ENCODE measurements at regions not wholly inside any gene's neighbourhood (a gene's known extent, or its start where the extent isn't known, plus 50 kb on each side); places are given as distances from the start of the nearest gene placed in this dataset.

DNA sequence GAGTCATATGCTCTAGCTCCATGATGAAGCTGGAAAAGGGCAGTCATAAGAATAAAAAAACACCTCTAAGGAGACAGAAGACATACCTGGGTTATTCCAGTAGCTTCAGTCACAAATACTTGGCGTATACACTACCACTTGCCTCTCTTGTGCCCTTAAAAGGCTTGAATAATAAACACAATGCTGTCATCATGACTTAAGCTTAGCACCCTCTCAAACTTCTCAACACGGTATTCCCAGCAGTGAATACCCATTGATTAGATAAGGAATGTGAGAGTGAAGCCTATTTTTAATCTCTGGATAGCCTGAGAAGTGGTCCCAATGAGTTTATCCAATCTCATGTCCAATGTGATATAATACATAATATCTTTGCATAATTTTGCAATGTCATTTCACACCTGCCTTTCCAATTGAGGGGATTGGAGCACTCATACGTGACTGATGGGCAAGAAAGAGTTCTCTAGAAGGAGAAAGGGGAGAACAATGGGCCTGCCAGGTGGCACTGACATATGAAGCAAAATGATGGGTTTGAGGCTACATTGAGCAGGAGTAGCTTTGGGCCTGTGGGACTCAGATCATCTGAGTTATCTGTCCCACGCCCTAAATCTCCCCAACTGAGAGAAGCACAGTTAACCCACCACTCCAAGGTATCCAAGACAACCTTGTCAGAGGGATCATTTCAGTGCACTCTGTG lies 298.6 kb upstream of the DAB1 start:
- 64 to 92% methylated on average over 2 to 4 of the region's 4 CpGs for WGBS, 2 donors (ENCODE audit: low coverage in 1 of 2)
- no peak for ATAC-seq
- TF ChIP-seq, protein P1, sequence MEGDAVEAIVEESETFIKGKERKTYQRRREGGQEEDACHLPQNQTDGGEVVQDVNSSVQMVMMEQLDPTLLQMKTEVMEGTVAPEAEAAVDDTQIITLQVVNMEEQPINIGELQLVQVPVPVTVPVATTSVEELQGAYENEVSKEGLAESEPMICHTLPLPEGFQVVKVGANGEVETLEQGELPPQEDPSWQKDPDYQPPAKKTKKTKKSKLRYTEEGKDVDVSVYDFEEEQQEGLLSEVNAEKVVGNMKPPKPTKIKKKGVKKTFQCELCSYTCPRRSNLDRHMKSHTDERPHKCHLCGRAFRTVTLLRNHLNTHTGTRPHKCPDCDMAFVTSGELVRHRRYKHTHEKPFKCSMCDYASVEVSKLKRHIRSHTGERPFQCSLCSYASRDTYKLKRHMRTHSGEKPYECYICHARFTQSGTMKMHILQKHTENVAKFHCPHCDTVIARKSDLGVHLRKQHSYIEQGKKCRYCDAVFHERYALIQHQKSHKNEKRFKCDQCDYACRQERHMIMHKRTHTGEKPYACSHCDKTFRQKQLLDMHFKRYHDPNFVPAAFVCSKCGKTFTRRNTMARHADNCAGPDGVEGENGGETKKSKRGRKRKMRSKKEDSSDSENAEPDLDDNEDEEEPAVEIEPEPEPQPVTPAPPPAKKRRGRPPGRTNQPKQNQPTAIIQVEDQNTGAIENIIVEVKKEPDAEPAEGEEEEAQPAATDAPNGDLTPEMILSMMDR (IDR thresholded peaks at IDR 0.05) = no peak
- no peak for TF ChIP-seq POLR2AphosphoS5 (IDR thresholded peaks at IDR 0.05)
- no peak for TF ChIP-seq POLR2A (IDR thresholded peaks at IDR 0.05)
- no peak for TF ChIP-seq EP300 (IDR thresholded peaks at IDR 0.05)
- no peak overlapping the region for H3K4me3 ChIP-seq
- H3K9me3 ChIP-seq = no peaks in the 10 kb centered on the region
- H3K36me3 ChIP-seq = no peaks in the 10 kb centered on the region
- no peaks in the 10 kb centered on the region for H3K4me1 ChIP-seq
- H3K27me3 ChIP-seq = no peaks in the 10 kb centered on the region
- no peak overlapping the region for H3K27ac ChIP-seq

DNA sequence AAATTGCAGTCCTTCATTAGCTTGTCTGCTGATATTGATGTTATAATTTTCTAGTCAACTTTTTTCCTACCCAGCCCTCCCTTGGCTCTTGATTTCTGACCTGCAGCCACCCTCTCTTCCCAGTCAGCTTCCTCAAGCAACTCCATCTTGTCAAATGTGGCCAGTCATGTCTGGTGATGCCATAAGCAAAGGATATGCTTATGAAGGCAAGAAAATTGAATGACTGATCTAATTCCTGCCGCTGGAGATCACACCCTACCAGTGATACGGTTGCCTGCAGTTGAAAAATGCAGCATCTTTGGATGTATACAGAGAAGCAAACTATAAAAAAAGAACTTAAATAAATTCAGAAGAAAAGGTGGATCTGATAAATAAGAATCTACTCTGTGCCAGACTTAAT lies 297.1 kb upstream of the DAB1 start:
- H3K4me3 ChIP-seq = no peak overlapping the region
- H3K4me1 ChIP-seq = no peaks in the 10 kb centered on the region
- no peaks in the 10 kb centered on the region for H3K36me3 ChIP-seq
- H3K27me3 ChIP-seq = no peaks in the 10 kb centered on the region
- 86 to 95% methylated on average over 2 of the region's 2 CpGs for WGBS, 2 donors (ENCODE audit: low coverage in 1 of 2)
- H3K27ac ChIP-seq = no peak overlapping the region
- H3K9me3 ChIP-seq = no peaks in the 10 kb centered on the region
- TF ChIP-seq EP300 (IDR thresholded peaks at IDR 0.05) = no peak
- TF ChIP-seq POLR2A (IDR thresholded peaks at IDR 0.05) = no peak
- TF ChIP-seq POLR2AphosphoS5 (IDR thresholded peaks at IDR 0.05) = no peak
- TF ChIP-seq, protein P1 (IDR thresholded peaks at IDR 0.05) = no peak
- no peak for ATAC-seq

DNA sequence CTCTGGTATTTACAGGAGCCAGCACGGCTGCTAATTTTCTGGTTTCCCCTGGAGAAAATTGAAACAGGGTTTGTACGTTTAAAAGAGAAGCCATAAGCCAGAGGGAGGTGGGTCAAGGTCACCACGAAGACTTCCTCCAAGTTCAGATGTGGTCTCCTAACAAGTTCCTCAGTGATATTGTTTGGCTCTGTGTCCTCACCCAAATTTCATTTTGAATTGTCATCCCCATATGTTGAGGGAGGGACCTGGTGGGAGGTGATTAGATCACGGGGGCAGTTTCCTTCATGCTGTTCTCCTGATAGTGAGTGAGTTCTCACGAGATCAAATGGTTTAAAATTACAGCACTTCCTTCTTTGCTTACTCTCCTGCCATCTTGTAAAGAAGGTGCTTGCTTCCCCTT lies 295.4 kb upstream of the DAB1 start:
- TF ChIP-seq POLR2AphosphoS5 (IDR thresholded peaks at IDR 0.05) = no peak
- TF ChIP-seq POLR2A (IDR thresholded peaks at IDR 0.05) = no peak
- TF ChIP-seq EP300 (IDR thresholded peaks at IDR 0.05) = no peak
- TF ChIP-seq, protein P1 (IDR thresholded peaks at IDR 0.05) = no peak
- no peak for ATAC-seq

DNA sequence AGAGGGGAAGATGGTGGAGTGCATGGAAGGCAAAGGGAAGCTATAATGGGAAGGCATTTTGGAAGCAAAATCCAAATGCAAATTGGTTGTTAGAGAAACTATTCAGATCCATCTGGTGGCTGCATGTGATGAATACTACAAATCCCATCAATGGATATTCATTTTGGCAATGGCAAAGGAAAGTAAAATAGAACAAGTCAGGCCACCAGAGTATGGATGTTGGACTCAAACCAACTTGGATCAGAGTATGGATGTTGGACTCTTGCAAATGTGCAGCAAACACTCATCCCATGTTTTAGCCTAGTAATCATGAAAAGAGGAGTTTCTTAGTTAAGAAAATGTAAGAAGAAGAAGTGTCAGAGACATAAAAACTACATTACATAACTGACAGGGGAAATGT lies 289.6 kb upstream of the DAB1 start:
- ATAC-seq = no peak
- Histone ChIP-seq H3K4me3 (no peak overlapping the region), H3K36me3 (no peaks in the 10 kb centered on the region), H3K9me3 (peaks cover 0 to 2% (median 0%) of the 10 kb centered on the region in 3 donors), H3K27ac (no peak overlapping the region), H3K27me3 (no peaks in the 10 kb centered on the region), H3K4me1 (no peaks in the 10 kb centered on the region)
- TF ChIP-seq, protein P1 (IDR thresholded peaks at IDR 0.05) = no peak
- TF ChIP-seq POLR2A (IDR thresholded peaks at IDR 0.05) = no peak
- no peak for TF ChIP-seq EP300 (IDR thresholded peaks at IDR 0.05)
- TF ChIP-seq POLR2AphosphoS5 (IDR thresholded peaks at IDR 0.05) = no peak

More for the DNA sequence above, 295.4 kb upstream of the DAB1 start:
- H3K36me3 ChIP-seq = no peaks in the 10 kb centered on the region
- no peak overlapping the region for H3K4me3 ChIP-seq
- no peaks in the 10 kb centered on the region for H3K27me3 ChIP-seq
- no peak overlapping the region for H3K27ac ChIP-seq
- WGBS, 2 donors (ENCODE audit: low coverage in 1 of 2) = 32 to 38% methylated on average over 5 of the region's 5 CpGs
- no peaks in the 10 kb centered on the region for H3K9me3 ChIP-seq
- H3K4me1 ChIP-seq = no peaks in the 10 kb centered on the region

DNA sequence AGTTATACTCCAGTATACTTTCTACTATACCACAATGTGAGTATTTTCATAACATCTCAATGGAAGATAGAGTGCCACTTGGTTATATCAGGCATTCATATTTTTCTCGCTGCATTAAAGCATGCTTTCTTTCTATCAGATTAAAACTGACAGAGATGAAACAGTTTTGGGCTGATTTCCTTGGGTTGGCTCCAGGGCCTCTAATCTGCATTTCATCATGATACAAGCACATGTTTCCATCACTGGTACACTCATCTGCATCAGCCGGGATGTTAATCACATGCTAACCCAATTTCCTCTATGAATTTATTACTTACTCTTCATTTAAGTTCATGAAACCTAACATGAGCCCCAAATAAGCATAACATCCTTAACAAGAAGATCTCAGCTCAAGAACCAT lies 289.0 kb upstream of the DAB1 start:
- no peak for TF ChIP-seq EP300 (IDR thresholded peaks at IDR 0.05)
- TF ChIP-seq, protein P1 (IDR thresholded peaks at IDR 0.05) = no peak
- no peak for TF ChIP-seq POLR2AphosphoS5 (IDR thresholded peaks at IDR 0.05)
- no peak for TF ChIP-seq POLR2A (IDR thresholded peaks at IDR 0.05)
- H3K4me1 ChIP-seq = no peaks in the 10 kb centered on the region
- peaks cover 0 to 7% (median 0%) of the 10 kb centered on the region in 3 donors for H3K9me3 ChIP-seq
- no peak overlapping the region for H3K4me3 ChIP-seq
- H3K36me3 ChIP-seq = no peaks in the 10 kb centered on the region
- WGBS, 2 donors (ENCODE audit: low coverage in 1 of 2) = 74 to 89% methylated on average over 1 to 2 of the region's 2 CpGs
- no peak for ATAC-seq
- no peak overlapping the region for H3K27ac ChIP-seq
- H3K27me3 ChIP-seq = no peaks in the 10 kb centered on the region
